HFF-Myc (cell line): ENCODE measurements at regions not wholly inside any gene's neighbourhood (a gene's known extent, or its start where the extent isn't known, plus 50 kb on each side); places are given as distances from the start of the nearest gene placed in this dataset.

Source experiments
- DNase-seq: peaks from one replicate; pipeline ENCODE4 v3.0.0-alpha.2; 2011; ENCODE audit warnings: low read depth; ENCODE audit errors: extremely low read depth
- H3K4me3 ChIP-seq: replicated peaks from 2 replicates; pipeline ENCODE4 v1.5.1; 2011; ENCODE audit warnings: low read depth, mild to moderate bottlenecking, control low read depth, low read length
- TF ChIP-seq, protein P1 (sequence below): IDR thresholded peaks from 2 replicates; pipeline ENCODE4 v1.5.1; 2012; ENCODE audit warnings: mild to moderate bottlenecking, low read depth, low read length, control low read depth; ENCODE audit errors: missing control alignments

DNA sequence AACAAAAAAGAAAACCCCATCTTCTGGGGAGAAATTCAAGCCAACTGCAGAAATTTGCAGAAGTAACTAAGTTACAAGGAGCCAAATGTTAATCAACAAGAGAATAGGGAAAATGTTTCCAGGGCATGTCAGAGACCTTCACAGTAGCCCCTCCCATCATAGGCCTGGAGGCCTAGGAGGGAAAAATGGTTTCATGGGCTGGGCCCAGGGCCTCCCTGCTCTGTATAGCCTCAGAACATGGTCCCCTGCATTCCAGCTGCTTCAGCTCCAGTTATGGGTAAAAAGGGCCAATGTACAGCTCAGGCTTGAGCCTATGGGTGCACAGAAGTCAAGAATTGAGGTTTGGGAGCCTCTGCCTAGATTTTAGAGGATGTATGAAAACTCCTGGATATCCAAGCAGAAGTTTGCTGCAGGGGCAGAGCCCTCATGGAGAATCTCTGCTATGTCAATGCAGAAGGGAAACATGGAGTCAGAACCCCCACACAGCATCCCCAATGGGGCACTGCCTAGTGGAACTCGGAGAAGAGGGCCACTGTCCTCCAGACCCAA is 260.9 kb downstream of the DUSP6 start:
- H3K4me3 ChIP-seq: no peak overlapping the region
- TF ChIP-seq, protein P1, sequence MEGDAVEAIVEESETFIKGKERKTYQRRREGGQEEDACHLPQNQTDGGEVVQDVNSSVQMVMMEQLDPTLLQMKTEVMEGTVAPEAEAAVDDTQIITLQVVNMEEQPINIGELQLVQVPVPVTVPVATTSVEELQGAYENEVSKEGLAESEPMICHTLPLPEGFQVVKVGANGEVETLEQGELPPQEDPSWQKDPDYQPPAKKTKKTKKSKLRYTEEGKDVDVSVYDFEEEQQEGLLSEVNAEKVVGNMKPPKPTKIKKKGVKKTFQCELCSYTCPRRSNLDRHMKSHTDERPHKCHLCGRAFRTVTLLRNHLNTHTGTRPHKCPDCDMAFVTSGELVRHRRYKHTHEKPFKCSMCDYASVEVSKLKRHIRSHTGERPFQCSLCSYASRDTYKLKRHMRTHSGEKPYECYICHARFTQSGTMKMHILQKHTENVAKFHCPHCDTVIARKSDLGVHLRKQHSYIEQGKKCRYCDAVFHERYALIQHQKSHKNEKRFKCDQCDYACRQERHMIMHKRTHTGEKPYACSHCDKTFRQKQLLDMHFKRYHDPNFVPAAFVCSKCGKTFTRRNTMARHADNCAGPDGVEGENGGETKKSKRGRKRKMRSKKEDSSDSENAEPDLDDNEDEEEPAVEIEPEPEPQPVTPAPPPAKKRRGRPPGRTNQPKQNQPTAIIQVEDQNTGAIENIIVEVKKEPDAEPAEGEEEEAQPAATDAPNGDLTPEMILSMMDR: no peak
- DNase-seq: no peak

DNA sequence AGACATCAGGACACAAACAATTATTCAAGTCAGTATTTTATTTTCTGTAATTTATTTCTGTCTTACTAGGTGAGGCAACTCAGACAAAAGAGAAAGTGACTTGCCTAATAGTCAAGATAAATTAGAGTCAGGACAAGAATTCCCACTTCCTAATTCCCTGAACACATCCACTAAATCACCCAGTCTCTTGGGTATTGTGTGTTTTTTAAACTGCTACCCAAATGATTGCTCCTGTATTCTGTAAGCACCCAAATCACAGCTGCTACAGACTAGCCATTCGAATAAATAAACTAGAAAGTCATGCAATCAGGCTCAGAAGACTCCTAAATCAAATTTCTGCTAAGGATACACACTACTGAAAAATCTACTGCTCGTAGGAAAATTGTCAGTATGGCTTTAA is 263.0 kb downstream of the DUSP6 start:
- H3K4me3 ChIP-seq: no peak overlapping the region
- TF ChIP-seq, protein P1: no peak
- DNase-seq: no peak

DNA sequence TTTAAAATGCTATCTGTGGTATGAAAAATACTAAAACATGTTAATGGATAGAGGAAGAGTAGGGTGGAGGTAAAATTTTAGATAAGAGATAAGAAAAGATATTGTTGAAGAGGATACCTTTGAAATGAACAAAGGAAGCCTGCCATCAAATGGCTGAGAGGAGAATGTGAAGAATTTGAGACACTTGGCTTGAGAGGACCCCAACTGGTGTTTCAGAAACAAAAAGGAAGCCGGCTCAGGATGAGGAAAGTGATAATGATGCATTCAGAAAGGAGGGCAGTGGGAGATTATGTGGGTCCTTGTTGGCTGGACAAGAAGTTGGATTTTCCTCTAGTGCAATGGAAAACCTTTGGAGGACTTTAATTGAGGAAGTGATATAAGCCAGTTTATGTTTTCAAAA is 264.4 kb downstream of the DUSP6 start:
- TF ChIP-seq, protein P1: no peak
- H3K4me3 ChIP-seq: no peak overlapping the region
- DNase-seq: no peak

DNA sequence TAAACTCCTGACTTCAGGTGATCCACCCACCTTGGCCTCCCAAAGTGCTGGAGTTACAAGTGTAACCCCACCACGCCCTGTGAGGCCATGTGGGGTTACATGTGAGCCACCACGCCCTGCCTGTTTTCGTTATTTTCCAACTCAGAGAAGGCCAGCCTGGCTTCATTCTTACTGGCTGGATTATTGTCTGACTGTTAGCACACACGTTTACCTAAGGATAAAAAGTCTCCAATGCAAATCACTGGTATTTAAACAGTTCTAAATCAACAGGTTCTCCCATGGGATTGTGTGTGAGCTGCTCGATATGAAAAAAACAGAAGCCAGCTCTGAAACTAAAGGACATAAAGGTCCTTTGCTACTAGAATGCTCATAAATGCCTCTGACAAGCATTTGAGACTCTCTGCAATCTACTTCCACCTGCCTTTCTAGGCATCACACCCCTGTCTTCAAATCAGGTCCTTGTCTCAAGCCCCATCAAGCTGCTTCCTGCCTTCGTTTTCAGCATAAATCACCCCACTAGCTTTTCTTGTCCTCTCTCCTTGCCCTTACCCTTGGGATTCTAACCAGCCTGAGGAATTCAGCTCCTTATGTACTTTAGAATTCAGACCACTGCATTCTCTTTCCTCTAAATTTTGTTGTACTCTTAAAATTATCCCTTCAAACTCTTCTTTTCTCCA is 265.0 kb downstream of the DUSP6 start:
- DNase-seq: no peak
- no peak overlapping the region for H3K4me3 ChIP-seq
- TF ChIP-seq, protein P1: no peak

DNA sequence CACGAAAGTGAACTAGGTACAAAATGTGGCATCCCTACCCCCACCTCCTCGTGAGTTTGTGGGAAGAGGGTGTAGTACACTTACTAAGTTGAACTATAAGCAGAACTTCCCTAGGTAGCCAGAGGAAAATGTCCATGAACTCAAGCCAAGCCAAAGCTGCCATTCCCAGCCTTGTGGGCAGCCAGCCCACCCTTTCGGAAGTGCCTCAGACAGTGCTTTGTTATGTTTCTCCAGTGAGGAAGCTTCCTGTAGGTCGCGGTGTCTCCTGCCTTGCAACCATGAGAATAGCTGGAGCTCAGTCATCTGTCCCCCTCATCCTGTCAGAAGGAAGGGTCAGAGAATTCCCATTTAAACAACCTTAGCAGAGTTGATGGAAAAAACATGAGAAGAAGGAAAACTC is 266.9 kb downstream of the DUSP6 start:
- no peak overlapping the region for H3K4me3 ChIP-seq
- TF ChIP-seq, protein P1: no peak
- no peak for DNase-seq

DNA sequence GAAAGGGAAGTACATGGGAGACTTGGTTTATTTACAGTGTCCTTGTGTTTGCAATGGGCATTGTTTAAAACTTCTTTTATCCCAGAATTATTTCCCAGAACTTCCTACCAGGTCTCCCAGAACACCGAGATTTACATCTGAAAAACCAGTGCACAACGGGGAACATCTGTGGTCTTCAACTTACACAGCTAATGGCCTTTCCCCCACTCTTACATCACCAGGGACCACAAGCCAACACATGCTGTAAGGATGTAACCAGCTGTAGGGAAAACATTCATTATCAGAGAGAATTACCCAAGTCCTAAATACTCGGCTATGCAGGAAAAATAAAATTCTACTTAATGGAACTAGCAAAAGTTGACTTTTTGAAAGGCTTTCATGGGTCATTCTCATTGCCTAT is 267.6 kb downstream of the DUSP6 start:
- H3K4me3 ChIP-seq: no peak overlapping the region
- DNase-seq: no peak
- TF ChIP-seq, protein P1: no peak

DNA sequence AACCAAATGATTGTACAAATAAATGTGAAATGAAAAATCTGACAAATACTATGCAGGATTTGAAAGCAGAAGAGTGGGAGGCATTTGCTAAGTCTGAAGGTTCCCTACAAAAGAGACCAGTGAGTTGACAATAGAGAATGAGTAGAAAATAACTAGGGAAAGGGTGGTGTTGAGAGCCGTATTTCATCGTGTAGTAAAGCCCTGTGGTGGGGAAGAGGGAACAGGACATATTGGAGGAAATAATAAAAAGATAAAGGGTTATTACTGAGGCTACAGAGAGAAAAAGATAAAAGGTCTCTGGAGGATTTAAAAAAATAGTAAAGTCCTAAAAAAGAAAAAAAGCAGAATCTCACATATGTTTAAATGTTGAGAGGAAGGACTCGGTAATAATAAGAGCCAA is 268.8 kb downstream of the DUSP6 start:
- TF ChIP-seq, protein P1: no peak
- no peak for DNase-seq

More for the DNA sequence above, 268.8 kb downstream of the DUSP6 start:
- H3K4me3 ChIP-seq: no peak overlapping the region
